RWPE1 (cell line): ENCODE measurements at regions not wholly inside any gene's neighbourhood (a gene's known extent, or its start where the extent isn't known, plus 50 kb on each side); places are given as distances from the start of the nearest gene placed in this dataset.
"Not testable (repeated sequence)": the region's sequence is repeated elsewhere in the genome, so short reads cannot be mapped to it uniquely, and the experiment has no call there.

ENCODE experiments used
- CTCF ChIA-PET: fragments of 350-600 bp; sonication (Branson Sonifier 250); formaldehyde crosslinking; extraction: SDS; loops from one replicate; lab custom pipeline; 2021; lab: Yijun Ruan, JAX
- POLR2A ChIA-PET: fragments of 400-600 bp; formaldehyde crosslinking; extraction: SDS; loops from one replicate; lab custom pipeline; 2020; ENCODE audit warnings: antibody characterized with exemption; ENCODE audit not compliant: low non-redundant PET; lab: Yijun Ruan, JAX
- DNase-seq: peaks from one replicate; pipeline ENCODE4 v3.0.0; 2012; ENCODE audit warnings: low spot score
- H3K27ac ChIP-seq: fragments of 450-650 bp; 2 replicates; pipeline ENCODE4 v1.5.1; 2017
- TF ChIP-seq, protein P1 (sequence below): fragments of 450-650 bp; conservative IDR thresholded peaks from 2 replicates; pipeline ENCODE4 v1.5.1; 2017; ENCODE audit warnings: low read depth, mild to moderate bottlenecking

GRCh38 chrX:147228153-147228552 lies 413.6 kb upstream of the CXorf51A start:
- no peak overlapping the region for H3K27ac ChIP-seq
- TF ChIP-seq, protein P1, sequence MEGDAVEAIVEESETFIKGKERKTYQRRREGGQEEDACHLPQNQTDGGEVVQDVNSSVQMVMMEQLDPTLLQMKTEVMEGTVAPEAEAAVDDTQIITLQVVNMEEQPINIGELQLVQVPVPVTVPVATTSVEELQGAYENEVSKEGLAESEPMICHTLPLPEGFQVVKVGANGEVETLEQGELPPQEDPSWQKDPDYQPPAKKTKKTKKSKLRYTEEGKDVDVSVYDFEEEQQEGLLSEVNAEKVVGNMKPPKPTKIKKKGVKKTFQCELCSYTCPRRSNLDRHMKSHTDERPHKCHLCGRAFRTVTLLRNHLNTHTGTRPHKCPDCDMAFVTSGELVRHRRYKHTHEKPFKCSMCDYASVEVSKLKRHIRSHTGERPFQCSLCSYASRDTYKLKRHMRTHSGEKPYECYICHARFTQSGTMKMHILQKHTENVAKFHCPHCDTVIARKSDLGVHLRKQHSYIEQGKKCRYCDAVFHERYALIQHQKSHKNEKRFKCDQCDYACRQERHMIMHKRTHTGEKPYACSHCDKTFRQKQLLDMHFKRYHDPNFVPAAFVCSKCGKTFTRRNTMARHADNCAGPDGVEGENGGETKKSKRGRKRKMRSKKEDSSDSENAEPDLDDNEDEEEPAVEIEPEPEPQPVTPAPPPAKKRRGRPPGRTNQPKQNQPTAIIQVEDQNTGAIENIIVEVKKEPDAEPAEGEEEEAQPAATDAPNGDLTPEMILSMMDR = no peak
- ChIA-PET CTCF (no interaction called here), POLR2A (no interaction called here)
- no peak for DNase-seq

GRCh38 chrX:147226801-147227200 lies 412.3 kb upstream of the CXorf51A start:
- H3K27ac ChIP-seq = no peak overlapping the region
- CTCF ChIA-PET = no interaction called here
- DNase-seq = no peak

DNA sequence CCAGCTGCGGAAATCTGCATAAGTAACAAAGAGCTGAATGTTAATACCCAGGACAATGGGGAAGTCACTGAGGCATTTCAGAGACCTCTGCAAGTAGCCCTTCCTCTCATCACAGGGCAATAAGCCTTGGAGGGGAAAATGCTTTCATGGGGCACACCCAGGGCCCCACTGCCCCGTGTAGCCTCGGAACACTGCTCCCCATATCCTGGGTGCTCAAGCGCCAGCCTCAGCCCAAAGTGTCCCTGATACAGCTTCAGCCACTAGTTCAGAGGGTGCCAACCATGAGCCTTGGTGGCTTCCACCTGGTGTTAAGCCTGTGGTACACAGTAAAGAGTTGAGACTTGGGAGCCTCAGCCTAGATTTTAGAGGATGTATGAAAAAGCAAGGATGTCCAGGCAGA lies 402.8 kb upstream of the CXorf51A start:
- TF ChIP-seq, protein P1 = no peak
- ChIA-PET CTCF (no interaction called here), POLR2A (no interaction called here)
- no peak overlapping the region for H3K27ac ChIP-seq
- no peak for DNase-seq

More at GRCh38 chrX:147226801-147227200, 412.3 kb upstream of the CXorf51A start:
- TF ChIP-seq, protein P1 = no peak
- POLR2A ChIA-PET = no interaction called here

DNA sequence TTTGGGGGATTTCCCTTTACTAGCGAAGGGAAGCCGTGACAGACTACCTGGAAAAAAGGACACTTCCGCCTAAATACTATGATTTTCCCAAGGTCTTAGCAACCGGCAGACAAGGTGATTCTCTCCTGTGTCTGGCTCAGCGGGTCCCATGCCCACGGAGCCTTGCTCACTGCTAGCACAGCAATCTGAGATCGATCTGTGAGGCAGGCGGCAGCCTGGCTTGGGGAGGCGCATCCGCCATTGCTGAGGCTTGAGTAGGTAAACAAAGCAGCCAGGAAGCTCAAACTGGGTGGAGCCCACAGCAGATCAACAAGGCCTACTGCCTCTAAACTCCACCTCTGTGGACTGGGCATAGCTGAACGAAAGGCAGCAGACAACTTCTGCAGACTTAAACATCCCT lies 385.9 kb upstream of the CXorf51A start:
- H3K27ac ChIP-seq, CTCF ChIA-PET, POLR2A ChIA-PET, DNase-seq: not testable (repeated sequence)

- ChIA-PET CTCF (no interaction called here), POLR2A (no interaction called here)
- no peak for DNase-seq
- TF ChIP-seq, protein P1 = no peak
- H3K27ac ChIP-seq = no peak overlapping the region
Observed at GRCh38 chrX:147191361-147191760, 376.8 kb upstream of the CXorf51A start.

- H3K27ac ChIP-seq = no peak overlapping the region
- TF ChIP-seq, protein P1 = no peak
- no peak for DNase-seq
- POLR2A ChIA-PET = no interaction called here
- CTCF ChIA-PET = no interaction called here
Observed at GRCh38 chrX:147183161-147183560, 368.6 kb upstream of the CXorf51A start.

DNA sequence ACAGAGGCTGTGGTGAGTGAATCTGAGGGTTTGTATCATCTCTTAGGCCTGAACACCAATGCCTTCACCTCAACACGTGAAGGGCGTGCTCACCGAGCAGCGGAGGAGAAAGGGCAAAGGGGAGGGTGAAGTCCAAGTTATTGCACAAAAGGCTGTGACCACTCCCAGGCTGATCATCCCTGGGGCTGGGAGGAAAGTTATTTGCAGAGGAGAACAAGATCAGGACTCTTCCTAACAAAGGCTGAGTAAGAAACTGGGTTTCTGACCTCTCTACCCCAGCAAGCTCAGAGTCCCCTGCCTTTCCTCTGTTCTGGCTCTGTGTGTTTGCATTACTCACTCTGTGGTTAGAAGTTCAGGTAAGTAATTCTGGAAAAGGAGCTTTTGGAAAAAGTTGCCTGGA lies 366.3 kb upstream of the CXorf51A start:
- no peak overlapping the region for H3K27ac ChIP-seq
- ChIA-PET POLR2A (no interaction called here), CTCF (interaction anchor here (0.6 kb wide), 1 partner anchor 40 kb away, joined by 4 read pairs; no protein-coding TSS in a partner anchor)
- DNase-seq = no peak
- TF ChIP-seq, protein P1 = no peak
